CD14-positive monocyte (primary cell): ENCODE measurements at regions not wholly inside any gene's neighbourhood (a gene's known extent, or its start where the extent isn't known, plus 50 kb on each side); places are given as distances from the start of the nearest gene placed in this dataset.
"Not testable (repeated sequence)": the region's sequence is repeated elsewhere in the genome, so short reads cannot be mapped to it uniquely, and the experiment has no call there.

ENCODE experiments used
- DNase-seq, 3 donors: peaks; one replicate each; pipeline ENCODE4 v3.0.0-alpha.2; 2011 to 2022
- H2AFZ ChIP-seq: 2 replicates; pipeline ENCODE4 v1.6.0; 2012; ENCODE audit warnings: mild to moderate bottlenecking, low read depth, low read length, inconsistent platforms; ENCODE audit not compliant: insufficient read depth, poor library complexity, severe bottlenecking
- H3K27ac ChIP-seq, 2 donors: 1 replicate in 1 of 2; 2 replicates in 1 of 2; pipeline ENCODE4 v1.5.1; 2012 to 2013; ENCODE audit warnings: low read length in 2 of 2, control low read depth in 1 of 2, inconsistent platforms in 1 of 2, low read depth in 1 of 2, mild to moderate bottlenecking in 1 of 2
- H3K27me3 ChIP-seq, 2 donors: one replicate each; pipeline versions ENCODE4 v1.6.0 to v1.6.1; 2011 to 2013; ENCODE audit warnings: low read length in 2 of 2; ENCODE audit not compliant: control insufficient read depth in 2 of 2, insufficient read depth in 2 of 2
- H3K36me3 ChIP-seq, 2 donors: replicated peaks in 1 of 2; 1 replicate in 1 of 2; 2 replicates in 1 of 2; pipeline versions ENCODE4 v1.5.1 to v1.6.1; 2012 to 2013; ENCODE audit warnings: low read length in 2 of 2, control low read depth in 1 of 2, inconsistent platforms in 1 of 2, mild to moderate bottlenecking in 1 of 2; ENCODE audit not compliant: insufficient read depth in 2 of 2, control insufficient read depth in 1 of 2
- H3K4me1 ChIP-seq, 2 donors: 1 replicate in 1 of 2; 2 replicates in 1 of 2; pipeline versions ENCODE4 v1.5.1 to v1.6.1; 2012 to 2013; ENCODE audit warnings: low read length in 2 of 2, control low read depth in 1 of 2, inconsistent platforms in 1 of 2, mild to moderate bottlenecking in 1 of 2, moderate library complexity in 1 of 2; ENCODE audit not compliant: insufficient read depth in 2 of 2, control insufficient read depth in 1 of 2
- H3K4me2 ChIP-seq: replicated peaks from 2 replicates; pipeline ENCODE3; 2012; ENCODE audit warnings: low read length, moderate library complexity, mild to moderate bottlenecking; ENCODE audit not compliant: poor library complexity, severe bottlenecking; ENCODE audit errors: extremely low read depth
- H3K4me3 ChIP-seq, 3 experiments: fragments of 200-600 bp in 1 of 3; sonication (generic) in 1 of 3; replicated peaks in 1 of 3; 1 replicate in 2 of 3; 2 replicates in 1 of 3; pipeline ENCODE4 v1.5.1; 2011 to 2013; ENCODE audit warnings: low read length in 3 of 3, mild to moderate bottlenecking in 3 of 3, control low read depth in 2 of 3, low read depth in 2 of 3, inconsistent platforms in 1 of 3, moderate library complexity in 1 of 3
- H3K79me2 ChIP-seq: 2 replicates; pipeline ENCODE4 v1.6.0; 2012; ENCODE audit warnings: mild to moderate bottlenecking, control low read depth, inconsistent platforms, low read length, moderate library complexity; ENCODE audit not compliant: insufficient read depth
- H3K9ac ChIP-seq: 2 replicates; pipeline ENCODE4 v1.6.0; 2017; ENCODE audit warnings: low read length, mild to moderate bottlenecking; ENCODE audit not compliant: insufficient read depth, poor library complexity, severe bottlenecking
- H3K9me3 ChIP-seq, 2 donors: replicated peaks in 1 of 2; 1 replicate in 1 of 2; 2 replicates in 1 of 2; pipeline versions ENCODE4 v1.5.1 to v1.6.1; 2012 to 2013; ENCODE audit warnings: low read length in 2 of 2, control low read depth in 1 of 2; ENCODE audit not compliant: control insufficient read depth in 1 of 2, insufficient read depth in 1 of 2
- H4K20me1 ChIP-seq: 2 replicates; pipeline ENCODE4 v1.6.0; 2012; ENCODE audit warnings: mild to moderate bottlenecking, low read length, control low read depth, moderate library complexity; ENCODE audit not compliant: insufficient read depth
- H3K27ac Mint-ChIP-seq, 7 donors: one replicate each; pipeline ENCODE4 v1.8.0; 2020; ENCODE audit warnings: mild to moderate bottlenecking in 7 of 7, mixed read lengths in 7 of 7, moderate library complexity in 6 of 7, inconsistent platforms in 2 of 7
- H3K27me3 Mint-ChIP-seq, 3 donors: one replicate each; pipeline ENCODE4 v1.8.0; 2021 to 2022; ENCODE audit warnings: low read depth in 3 of 3, mild to moderate bottlenecking in 3 of 3, mixed read lengths in 3 of 3, moderate library complexity in 3 of 3, inconsistent platforms in 1 of 3
- H3K36me3 Mint-ChIP-seq, 2 donors: one replicate each; pipeline ENCODE4 v1.8.0; 2020; ENCODE audit warnings: mixed read lengths in 2 of 2, inconsistent platforms in 1 of 2, mild to moderate bottlenecking in 1 of 2
- H3K4me1 Mint-ChIP-seq: one replicate; pipeline ENCODE4 v1.8.0; 2020; ENCODE audit warnings: mild to moderate bottlenecking, mixed read lengths
- H3K4me3 Mint-ChIP-seq, 2 donors: one replicate each; pipeline ENCODE4 v1.8.0; 2020; ENCODE audit warnings: mild to moderate bottlenecking in 2 of 2, mixed read lengths in 2 of 2, moderate library complexity in 1 of 2
- H3K9me3 Mint-ChIP-seq, 7 donors: one replicate each; pipeline ENCODE4 v1.8.0; 2020 to 2022; ENCODE audit warnings: mixed read lengths in 7 of 7, mild to moderate bottlenecking in 6 of 7, moderate library complexity in 6 of 7, inconsistent platforms in 2 of 7
- WGBS: methylation state at CpG from one replicate; pipeline ENCODE4 v1.1.5; 2013; ENCODE audit warnings: missing lambda C conversion rate; ENCODE audit not compliant: insufficient coverage; 5-methylcytosine and 5-hydroxymethylcytosine counted together
- intact Hi-C, 2 donors: fragments of 100-400 bp; cut with micrococcal nuclease; formaldehyde crosslinking; loops; one replicate each; pipeline versions ENCODE4 v1.15.0 to v1.15.1; 2023
- TF ChIP-seq, protein P1 (sequence below): fragments of 200-600 bp; IDR thresholded peaks from one replicate; pipeline ENCODE4 v1.8.0; 2022; ENCODE audit warnings: antibody characterized with exemption, mild to moderate bottlenecking

- no peaks in the 10 kb centered on the region for H3K4me1 Mint-ChIP-seq
- no peaks in the 10 kb centered on the region for H3K36me3 Mint-ChIP-seq
- no peaks in the 10 kb centered on the region for H3K36me3 ChIP-seq
- no peak overlapping the region for H3K27ac ChIP-seq
- no peak overlapping the region for H3K4me3 ChIP-seq
- H3K4me1 ChIP-seq: no peaks in the 10 kb centered on the region
- TF ChIP-seq, protein P1, sequence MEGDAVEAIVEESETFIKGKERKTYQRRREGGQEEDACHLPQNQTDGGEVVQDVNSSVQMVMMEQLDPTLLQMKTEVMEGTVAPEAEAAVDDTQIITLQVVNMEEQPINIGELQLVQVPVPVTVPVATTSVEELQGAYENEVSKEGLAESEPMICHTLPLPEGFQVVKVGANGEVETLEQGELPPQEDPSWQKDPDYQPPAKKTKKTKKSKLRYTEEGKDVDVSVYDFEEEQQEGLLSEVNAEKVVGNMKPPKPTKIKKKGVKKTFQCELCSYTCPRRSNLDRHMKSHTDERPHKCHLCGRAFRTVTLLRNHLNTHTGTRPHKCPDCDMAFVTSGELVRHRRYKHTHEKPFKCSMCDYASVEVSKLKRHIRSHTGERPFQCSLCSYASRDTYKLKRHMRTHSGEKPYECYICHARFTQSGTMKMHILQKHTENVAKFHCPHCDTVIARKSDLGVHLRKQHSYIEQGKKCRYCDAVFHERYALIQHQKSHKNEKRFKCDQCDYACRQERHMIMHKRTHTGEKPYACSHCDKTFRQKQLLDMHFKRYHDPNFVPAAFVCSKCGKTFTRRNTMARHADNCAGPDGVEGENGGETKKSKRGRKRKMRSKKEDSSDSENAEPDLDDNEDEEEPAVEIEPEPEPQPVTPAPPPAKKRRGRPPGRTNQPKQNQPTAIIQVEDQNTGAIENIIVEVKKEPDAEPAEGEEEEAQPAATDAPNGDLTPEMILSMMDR: no peak
- 78% methylated on average over 1 of the region's 1 CpG for WGBS
- H3K27me3 Mint-ChIP-seq: no peaks in the 10 kb centered on the region
- no peaks in the 10 kb centered on the region for H4K20me1 ChIP-seq
- H2AFZ ChIP-seq: no peak overlapping the region
- no peaks in the 10 kb centered on the region for H3K79me2 ChIP-seq
- H3K27me3 ChIP-seq: no peaks in the 10 kb centered on the region
- H3K4me2 ChIP-seq: no peak overlapping the region
- H3K9me3 ChIP-seq: peaks cover 0 to 2% of the 10 kb centered on the region in 2 donors
- H3K9ac ChIP-seq: no peak overlapping the region
- no peak for DNase-seq
- no peak overlapping the region for H3K4me3 Mint-ChIP-seq
- intact Hi-C loops: no loop called here
- H3K9me3 Mint-ChIP-seq: peaks cover 0 to 2% (median 0%) of the 10 kb centered on the region in 7 donors
- no peak overlapping the region for H3K27ac Mint-ChIP-seq
Observed at GRCh38 chr5:28391277-28391676, 1352.9 kb upstream of the CDH9 start.

GRCh38 chr5:28390341-28390740, 1352.0 kb upstream of the CDH9 start:
- no peaks in the 10 kb centered on the region for H4K20me1 ChIP-seq
- H3K9me3 ChIP-seq: no peaks in the 10 kb centered on the region
- no peak overlapping the region for H3K4me3 ChIP-seq
- no CpG with 5 or more reads among the region's 1 CpG for WGBS
- Mint-ChIP-seq H3K36me3 (no peaks in the 10 kb centered on the region), H3K4me1 (no peaks in the 10 kb centered on the region), H3K4me3 (no peak overlapping the region), H3K27me3 (no peaks in the 10 kb centered on the region), H3K9me3 (no peaks in the 10 kb centered on the region), H3K27ac (no peak overlapping the region)
- H2AFZ ChIP-seq: no peak overlapping the region
- DNase-seq: no peak
- no peak overlapping the region for H3K9ac ChIP-seq
- no peak overlapping the region for H3K4me2 ChIP-seq
- no peaks in the 10 kb centered on the region for H3K4me1 ChIP-seq
- no peaks in the 10 kb centered on the region for H3K36me3 ChIP-seq
- H3K27ac ChIP-seq: no peak overlapping the region
- intact Hi-C loops: no loop called here
- no peaks in the 10 kb centered on the region for H3K27me3 ChIP-seq
- TF ChIP-seq, protein P1: no peak
- no peaks in the 10 kb centered on the region for H3K79me2 ChIP-seq

DNA sequence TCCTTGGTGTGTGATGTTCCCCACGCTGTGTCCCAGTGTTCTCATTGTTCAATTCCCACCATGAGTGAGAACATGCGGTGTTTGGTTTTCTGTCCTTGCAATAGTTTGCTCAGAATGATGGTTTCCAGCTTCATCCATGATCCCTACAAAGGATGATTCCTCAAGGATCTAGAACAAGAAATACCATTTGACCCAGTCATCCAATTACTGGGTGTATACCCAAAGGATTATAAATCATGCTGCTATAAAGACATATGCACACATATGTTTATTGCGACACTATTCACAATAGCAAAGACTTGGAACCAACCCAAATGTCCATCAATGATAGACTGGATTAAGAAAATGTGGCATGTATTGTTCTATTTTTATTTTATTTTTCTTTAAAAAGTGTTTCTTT, 1351.3 kb upstream of the CDH9 start:
- WGBS: 100% methylated on average over 1 of the region's 3 CpGs
- H3K27ac ChIP-seq, H3K27ac Mint-ChIP-seq, H3K4me1 Mint-ChIP-seq, H3K36me3 ChIP-seq, H3K4me3 Mint-ChIP-seq, DNase-seq, H3K4me2 ChIP-seq, H4K20me1 ChIP-seq, H2AFZ ChIP-seq, H3K9me3 Mint-ChIP-seq, H3K4me1 ChIP-seq, H3K27me3 Mint-ChIP-seq, H3K9me3 ChIP-seq, intact Hi-C loops, H3K9ac ChIP-seq, H3K36me3 Mint-ChIP-seq, H3K4me3 ChIP-seq, H3K79me2 ChIP-seq, H3K27me3 ChIP-seq: not testable (repeated sequence)
